Heart right ventricle (tissue), 16 donors: ENCODE measurements at regions not wholly inside any gene's neighbourhood (a gene's known extent, or its start where the extent isn't known, plus 50 kb on each side); places are given as distances from the start of the nearest gene placed in this dataset.

ENCODE experiments used
- ATAC-seq, 8 donors: fragments of 200-7000 bp; cut with Tn5 transposase; one replicate each; pipeline ENCODE4 v1.9.1; 2020; ENCODE audit warnings: mild to moderate bottlenecking in 8 of 8, moderate library complexity in 8 of 8, moderate number of reproducible peaks in 1 of 8
- DNase-seq, 2 donors: peaks; one replicate each; pipeline ENCODE4 v3.0.0-alpha.2; 2020
- H3K27ac ChIP-seq, 10 donors: fragments of 200-600 bp; sonication (generic) in 2 of 10; one replicate each; pipeline versions ENCODE4 v1.5.0 to v1.8.0; 2020 to 2022; ENCODE audit warnings: mild to moderate bottlenecking in 3 of 10
- H3K27me3 ChIP-seq, 7 donors: fragments of 200-600 bp; one replicate each; pipeline ENCODE4 v1.8.0; 2021 to 2022; ENCODE audit warnings: mild to moderate bottlenecking in 2 of 7
- H3K36me3 ChIP-seq, 9 donors: fragments of 200-600 bp; sonication (generic) in 1 of 9; one replicate each; pipeline versions ENCODE4 v1.5.0 to v1.8.0; 2020 to 2022; ENCODE audit warnings: mild to moderate bottlenecking in 2 of 9
- H3K4me1 ChIP-seq, 9 donors: fragments of 200-600 bp; sonication (generic) in 1 of 9; one replicate each; pipeline versions ENCODE4 v1.5.0 to v1.8.0; 2020 to 2022; ENCODE audit warnings: mild to moderate bottlenecking in 4 of 9
- H3K4me3 ChIP-seq, 10 donors: fragments of 200-600 bp; sonication (generic) in 2 of 10; one replicate each; pipeline versions ENCODE4 v1.5.0 to v1.8.0; 2020 to 2022; ENCODE audit warnings: mild to moderate bottlenecking in 7 of 10, moderate library complexity in 2 of 10
- H3K9me3 ChIP-seq, 11 donors: fragments of 200-600 bp in 10 of 11; sonication (generic) in 2 of 11; one replicate each; pipeline versions ENCODE4 v1.5.0 to v1.8.0; 2013 to 2022; ENCODE audit warnings: mild to moderate bottlenecking in 2 of 11, control low read depth in 1 of 11, moderate library complexity in 1 of 11
- CTCF ChIP-seq, 9 donors: fragments of 200-600 bp; sonication (generic) in 2 of 9; IDR thresholded peaks; one replicate each; pipeline versions ENCODE4 v1.5.0 to v1.8.0; 2021 to 2022; ENCODE audit warnings: antibody characterized with exemption in 9 of 9, mild to moderate bottlenecking in 5 of 9, moderate library complexity in 1 of 9
- WGBS, 2 donors: extraction: QIAGEN DNeasy Blood & Tissue Kit; methylation state at CpG; one replicate each; pipeline ENCODE4 v1.1.7; 2013; ENCODE audit warnings: inconsistent platforms in 1 of 2; 5-methylcytosine and 5-hydroxymethylcytosine counted together
- intact Hi-C, 10 donors: fragments of 100-400 bp; cut with DNase I; formaldehyde crosslinking; loops; one replicate each; pipeline versions ENCODE4 v1.11.1 to v1.14.2; 2022
- donor health status: Arrhythmogenic right ventricular cardiomyopathy.
- donor health status: ischemic (EF 13 %, LVEDD 7.1; RV severe dilation, severe dysfunction).
- donor health status: healthy with polysubstance abuse.
- donor health status: DM: no; HTN: yes; CAD: no.
- donor health status: DM: no; HTN: no; CAD: no.
- donor health status: ischemic (EF 25% LVEDD 6.9; RV normal size, moderate dysfunction).
- donor health status: ischemic (EF 25% LVEDD 5.7; RV mildly dilated, moderate dysfunction).
- donor health status: healthy.
- donor health status: DM: yes; HTN: yes; CAD: no.
- donor health status: Ischemic cardiomyopathy.
- donor health status: ischemic (EF 35%, LVEDD 5.7; RV mildly dilated, moderate dysfunction).
- donor health status: nonischemic (EF 11% LVEDD 7.7; RV severe dilation, severe dysfunction).
- donor health status: DM: yes; HTN: yes; CAD: no.
- donor health status: PGD.
- donor health status: ischemic (EF 29% LVEDD 5.4; RV normal size, mild dysfunction).
- donor health status: nonischemic (EF 23%, LVEDD 6.1; RV moderate dilation, normal function).

GRCh38 chr11:104728927-104729326, 169.3 kb downstream of the CASP12 start:
- intact Hi-C loops: no loop called here
- Histone ChIP-seq H3K4me3 (no peak overlapping the region), H3K9me3 (peaks cover 0 to 3% (median 0%) of the 10 kb centered on the region in 11 donors), H3K36me3 (no peaks in the 10 kb centered on the region), H3K27ac (no peak overlapping the region), H3K4me1 (no peaks in the 10 kb centered on the region), H3K27me3 (no peaks in the 10 kb centered on the region)
- ATAC-seq: no peak
- no peak for DNase-seq
- 88 to 91% methylated on average over 6 of the region's 6 CpGs for WGBS, 2 donors
- TF ChIP-seq CTCF (IDR thresholded peaks at IDR 0.05): no peak

GRCh38 chr11:104727768-104728167, 170.5 kb downstream of the CASP12 start:
- no peak for TF ChIP-seq CTCF (IDR thresholded peaks at IDR 0.05)
- DNase-seq: no peak
- Histone ChIP-seq H3K27me3 (no peaks in the 10 kb centered on the region), H3K27ac (no peak overlapping the region), H3K36me3 (no peaks in the 10 kb centered on the region), H3K4me3 (no peak overlapping the region), H3K4me1 (no peaks in the 10 kb centered on the region), H3K9me3 (peaks cover 0 to 15% (median 5%) of the 10 kb centered on the region in 11 donors)
- intact Hi-C loops: no loop called here
- no peak for ATAC-seq
- WGBS, 2 donors: 47 to 48% methylated on average over 2 of the region's 2 CpGs

- Histone ChIP-seq H3K27me3 (no peaks in the 10 kb centered on the region), H3K36me3 (no peaks in the 10 kb centered on the region), H3K9me3 (peaks cover 0 to 21% (median 5%) of the 10 kb centered on the region in 11 donors), H3K4me1 (no peaks in the 10 kb centered on the region), H3K27ac (no peak overlapping the region), H3K4me3 (no peak overlapping the region)
- WGBS, 2 donors: 84 to 88% methylated on average over 1 of the region's 1 CpG
- intact Hi-C loops: no loop called here
- TF ChIP-seq CTCF (IDR thresholded peaks at IDR 0.05): no peak
- ATAC-seq (no peak), DNase-seq (no peak)
Measured at GRCh38 chr11:104727095-104727494, 171.2 kb downstream of the CASP12 start.

GRCh38 chr11:104725796-104726408, 172.4 kb downstream of the CASP12 start:
- Histone ChIP-seq H3K27ac (no peak overlapping the region), H3K27me3 (no peaks in the 10 kb centered on the region), H3K9me3 (peaks cover 0 to 24% (median 5%) of the 10 kb centered on the region in 11 donors), H3K4me3 (no peak overlapping the region), H3K4me1 (no peaks in the 10 kb centered on the region), H3K36me3 (no peaks in the 10 kb centered on the region)
- DNase-seq (no peak), ATAC-seq (no peak)
- no peak for TF ChIP-seq CTCF (IDR thresholded peaks at IDR 0.05)
- 75 to 76% methylated on average over 4 of the region's 4 CpGs for WGBS, 2 donors
- intact Hi-C loops: no loop called here
